Midbrain (tissue), 1 donor: ENCODE measurements at regions not wholly inside any gene's neighbourhood (a gene's known extent, or its start where the extent isn't known, plus 50 kb on each side); places are given as distances from the start of the nearest gene placed in this dataset.
"Not testable (repeated sequence)": the region's sequence is repeated elsewhere in the genome, so short reads cannot be mapped to it uniquely, and the experiment has no call there.

Experiments used
- DNase-seq: peaks from one replicate; lab custom pipeline; 2025; lab: John Stamatoyannopoulos, UW

DNA sequence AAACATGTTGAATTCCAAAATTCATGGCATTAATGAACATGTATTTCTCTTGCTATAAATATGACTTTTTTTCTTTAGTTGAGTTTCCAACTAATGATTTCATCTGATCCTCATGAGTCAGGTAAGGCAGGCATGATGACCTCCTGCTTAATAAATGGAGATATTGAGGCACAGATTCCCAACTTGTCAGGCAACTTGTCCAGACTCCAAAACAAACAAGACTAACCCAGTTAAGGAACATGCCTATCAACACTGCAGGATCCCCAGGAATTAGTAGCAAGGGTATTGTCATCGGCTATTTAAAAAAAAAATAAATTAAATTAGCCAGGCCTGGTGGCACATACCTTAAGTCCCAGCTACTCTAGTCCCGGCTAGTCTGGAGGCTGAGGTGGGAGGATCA, 121.3 kb upstream of the SALL4 start:
- no peak for DNase-seq

DNA sequence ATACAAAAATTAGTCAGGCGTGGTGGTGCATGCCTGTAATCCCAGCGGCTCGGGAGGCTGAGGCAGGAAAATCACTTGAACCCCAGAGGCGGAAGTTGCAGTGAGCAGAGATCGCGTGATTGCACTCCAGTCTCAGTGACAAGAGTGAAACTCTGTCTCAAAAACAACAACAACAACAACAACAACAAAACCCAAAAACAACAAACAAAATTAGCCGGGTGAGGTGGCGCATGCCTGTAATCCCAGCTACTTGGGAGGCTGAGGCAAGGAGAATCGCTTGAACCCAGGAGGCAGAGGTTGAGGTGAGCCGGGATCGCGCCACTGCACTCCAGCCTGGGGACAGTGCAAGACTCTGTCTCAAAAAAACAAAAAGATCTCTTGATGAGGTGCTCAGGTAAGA, 120.5 kb upstream of the SALL4 start:
- not testable (repeated sequence) for DNase-seq

DNA sequence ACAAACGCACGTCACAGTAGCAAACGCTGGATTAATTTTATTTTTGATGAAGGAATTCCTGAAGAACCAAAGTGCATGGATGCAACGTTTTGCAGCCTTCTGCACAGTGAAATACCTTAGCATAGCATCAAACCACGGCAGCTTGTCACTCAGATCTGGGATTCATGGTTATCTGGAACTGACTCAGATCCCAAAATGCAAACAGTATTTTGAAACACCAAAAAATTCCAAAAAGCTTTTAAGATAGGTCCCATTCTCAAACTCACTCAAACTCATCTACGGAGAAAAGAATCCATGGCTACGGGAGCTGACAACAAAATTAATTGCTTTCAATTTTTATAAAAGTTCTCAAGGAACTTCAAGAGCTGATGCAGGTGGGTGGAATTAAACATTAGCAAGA, 116.2 kb upstream of the SALL4 start:
- DNase-seq: no peak

DNA sequence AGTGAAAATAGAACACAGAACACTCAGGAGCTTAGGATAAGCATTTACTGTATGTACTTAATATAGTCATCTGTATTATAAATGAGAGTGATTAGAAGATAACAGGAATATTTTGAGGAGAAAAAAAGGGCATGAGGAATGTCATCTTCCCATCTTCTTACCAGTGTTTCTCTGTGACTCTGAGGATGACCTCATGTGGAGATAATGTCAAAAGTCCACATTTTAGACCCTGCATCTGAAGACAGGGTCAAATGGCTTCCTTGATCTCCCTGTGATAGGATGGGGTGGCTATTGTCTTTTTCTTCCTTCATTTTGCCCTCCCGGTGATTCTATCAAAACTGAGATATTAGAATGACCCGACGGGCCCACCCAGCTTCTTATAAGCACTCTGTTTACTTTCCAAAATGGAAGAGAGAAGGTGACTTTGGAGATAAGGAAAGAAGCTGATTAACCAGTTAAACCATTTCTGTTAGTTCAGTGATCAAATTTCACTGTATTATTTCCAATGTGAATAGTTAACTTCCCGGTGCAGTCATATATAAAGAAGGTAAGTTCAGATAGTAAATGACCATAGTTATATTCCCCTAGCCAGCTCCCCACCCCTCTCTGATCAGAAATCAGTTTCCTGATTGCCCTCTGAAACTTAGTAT, 115.7 kb upstream of the SALL4 start:
- no peak for DNase-seq

DNA sequence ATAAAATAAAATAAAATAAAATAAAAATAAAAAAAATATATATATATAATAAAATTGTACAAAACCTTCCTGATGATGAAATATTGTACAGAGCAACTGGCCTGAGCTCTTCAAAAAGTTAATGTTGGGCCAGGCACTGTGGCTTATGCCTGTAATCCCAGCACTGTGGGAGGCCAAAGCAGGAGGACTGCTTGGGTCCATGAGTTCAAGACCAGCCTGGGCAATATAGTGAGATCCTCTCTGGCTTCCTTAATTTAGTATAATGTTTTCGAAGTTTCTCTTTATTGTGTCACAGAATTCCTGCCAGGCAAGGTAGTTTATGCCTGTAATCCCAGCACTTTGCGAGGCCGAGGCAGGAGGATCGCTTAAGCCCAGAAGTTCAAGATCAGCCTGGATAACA, 113.9 kb upstream of the SALL4 start:
- DNase-seq: no peak

- no peak for DNase-seq
Observed at GRCh38 chr20:51914758-51915157, 112.4 kb upstream of the SALL4 start.

GRCh38 chr20:51910321-51911050, 108.2 kb upstream of the SALL4 start:
- no peak for DNase-seq

GRCh38 chr20:51906679-51907078, 104.4 kb upstream of the SALL4 start:
- no peak for DNase-seq

DNA sequence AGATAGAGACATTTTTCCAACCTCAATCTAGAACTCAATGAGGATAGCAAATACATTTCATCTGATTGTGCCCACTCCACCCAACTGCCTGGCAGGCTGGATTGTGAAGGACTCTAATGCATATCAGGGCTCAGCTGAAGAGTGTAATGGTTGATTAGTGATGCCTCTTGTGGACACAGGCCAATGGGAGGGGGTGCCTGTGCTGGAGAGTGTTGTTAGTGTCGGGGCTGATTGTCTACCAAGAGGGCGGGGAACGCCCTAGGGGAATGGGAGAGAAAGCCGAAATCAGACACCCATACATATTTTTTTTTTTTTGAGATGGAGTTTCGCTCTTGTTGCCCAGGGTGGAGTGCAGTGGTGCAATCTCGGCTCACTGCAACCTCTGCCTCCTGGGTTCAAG, 103.7 kb upstream of the SALL4 start:
- no peak for DNase-seq

GRCh38 chr20:51902933-51903332, 100.6 kb upstream of the SALL4 start:
- DNase-seq: no peak

DNA sequence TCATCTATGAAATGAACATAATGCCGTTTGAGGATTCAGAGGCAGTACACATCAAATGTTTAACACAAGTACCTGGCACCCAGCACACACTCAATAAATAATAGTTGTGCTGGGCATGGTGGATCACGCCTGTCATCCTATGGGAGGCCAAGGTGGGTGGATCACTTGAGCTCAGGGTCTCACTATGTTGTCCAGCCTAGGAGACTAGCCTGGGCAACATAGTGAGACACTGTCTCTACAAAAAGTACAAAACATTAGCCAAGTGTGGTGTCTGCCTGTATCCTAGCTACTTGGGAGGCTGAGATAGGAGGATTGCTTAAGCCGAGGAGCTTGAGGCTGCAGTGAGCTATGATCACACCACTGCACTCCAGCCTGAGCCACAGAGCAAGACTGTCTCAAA, 98.1 kb upstream of the SALL4 start:
- no peak for DNase-seq

- DNase-seq: no peak
Observed at GRCh38 chr20:51899674-51900073, 97.4 kb upstream of the SALL4 start.

DNA sequence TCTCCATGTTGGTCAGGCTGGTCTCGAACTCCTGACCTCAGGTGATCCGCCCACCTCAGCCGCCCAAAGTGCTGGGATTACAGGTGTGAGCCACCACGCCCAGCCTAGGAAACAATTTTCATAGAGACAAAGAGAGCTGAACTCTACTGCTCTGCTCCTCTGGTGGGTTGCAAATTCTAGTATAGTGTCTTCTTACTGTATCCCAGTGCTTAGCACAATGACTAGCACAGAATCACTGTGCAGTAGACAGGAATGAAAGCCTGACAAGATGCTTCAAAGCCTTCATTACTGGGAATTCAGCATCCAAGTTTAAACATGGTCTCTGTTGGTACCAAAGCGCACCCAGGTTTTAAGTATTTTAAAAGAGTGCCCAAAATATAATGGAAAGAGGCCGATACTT, 96.5 kb upstream of the SALL4 start:
- DNase-seq: no peak

- no peak for DNase-seq
Observed at GRCh38 chr20:51894619-51895018, 92.3 kb upstream of the SALL4 start.

DNA sequence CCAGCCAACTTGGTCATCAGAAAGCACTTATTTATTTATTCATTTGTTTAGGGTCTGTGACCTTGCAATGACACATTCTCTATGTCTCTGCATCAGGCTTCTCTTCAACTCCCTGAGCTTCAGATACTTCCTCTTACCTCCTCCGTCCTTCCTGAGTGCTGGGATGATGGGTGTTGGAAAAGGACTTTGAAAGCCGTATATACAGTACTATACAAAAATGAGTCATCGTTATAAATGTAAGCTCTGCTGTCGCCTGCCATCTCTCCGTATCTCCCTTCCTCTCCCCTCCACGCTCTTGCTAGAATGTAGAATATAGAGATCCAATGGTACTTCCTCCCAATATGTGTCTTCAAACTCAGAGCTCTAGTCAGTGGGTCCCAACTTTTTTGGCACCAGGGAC, 91.9 kb upstream of the SALL4 start:
- DNase-seq: no peak

DNA sequence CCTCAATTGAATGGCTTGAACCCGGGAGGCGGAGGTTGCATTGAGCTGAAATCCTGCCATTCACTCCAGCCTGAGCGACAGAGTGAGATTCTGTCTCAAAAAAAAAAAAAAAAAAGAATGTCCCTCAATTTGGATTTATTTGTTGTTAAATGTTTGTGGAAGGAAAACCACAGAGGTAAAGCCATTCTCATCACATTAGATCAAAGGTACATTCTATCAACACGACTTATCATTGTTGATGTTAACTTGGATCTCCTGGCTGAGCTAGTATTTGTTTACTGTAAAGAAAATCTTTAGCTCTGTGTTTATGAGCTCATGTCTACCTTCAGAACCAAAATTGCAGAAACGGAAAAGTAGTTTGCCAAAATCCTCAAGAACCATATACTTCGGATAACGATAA, 91.4 kb upstream of the SALL4 start:
- DNase-seq: no peak

DNA sequence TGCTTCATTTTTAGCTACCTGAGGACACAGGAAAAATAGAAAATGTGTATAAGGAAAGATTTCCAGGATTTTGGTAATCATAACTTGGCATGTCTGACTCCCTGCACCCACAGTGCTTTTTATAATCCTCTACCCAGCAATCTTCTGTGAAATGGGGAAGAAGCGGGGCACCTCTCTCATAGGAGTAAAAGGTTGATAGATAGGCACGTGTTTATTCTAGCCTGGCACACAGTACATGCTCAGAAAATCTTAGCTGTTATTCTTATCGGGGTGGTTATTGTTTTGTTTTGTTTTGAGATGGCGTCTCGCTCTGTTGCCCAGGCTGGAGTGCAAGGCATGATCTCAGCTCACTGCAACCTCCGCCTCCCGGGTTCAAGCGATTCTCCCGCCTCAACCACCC, 87.7 kb upstream of the SALL4 start:
- DNase-seq: no peak

DNA sequence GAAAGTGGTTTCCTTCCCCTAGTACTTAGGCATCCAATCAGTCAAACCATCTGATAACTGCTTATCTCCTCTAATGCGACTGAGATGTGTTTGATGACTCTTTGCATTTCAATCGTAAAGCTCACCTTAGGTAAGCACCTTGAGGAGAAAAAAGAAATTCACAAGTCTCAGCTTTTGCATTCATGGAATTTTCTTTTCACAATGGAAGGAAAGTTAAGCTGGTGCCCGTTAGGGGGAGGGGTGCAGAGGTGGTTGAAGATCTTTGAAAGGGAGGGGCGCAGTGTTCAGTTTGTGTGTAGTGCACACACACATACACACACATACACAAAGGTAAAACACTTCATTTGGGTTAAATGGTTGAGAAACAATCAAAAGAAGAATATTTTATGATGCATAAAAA, 87.1 kb upstream of the SALL4 start:
- DNase-seq: no peak

DNA sequence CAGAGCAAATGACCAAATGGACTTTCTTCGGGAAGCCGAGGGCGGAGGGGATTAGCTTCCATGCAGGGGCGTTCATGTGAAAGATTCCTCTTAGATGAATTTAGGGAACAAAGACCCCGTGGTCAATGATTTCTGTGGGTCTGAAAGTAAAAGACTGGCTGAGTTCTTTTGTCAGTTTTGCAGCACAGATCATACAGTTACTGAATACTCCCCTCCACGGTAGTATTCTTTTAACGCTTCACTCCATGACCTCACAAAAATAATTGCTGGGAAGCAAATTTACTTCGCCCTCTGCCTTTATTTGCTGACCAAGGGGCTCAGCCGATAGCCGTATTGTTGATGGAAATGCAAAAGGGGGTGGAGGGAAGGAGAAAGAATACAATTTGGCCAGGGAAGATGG, 86.0 kb upstream of the SALL4 start:
- no peak for DNase-seq

DNA sequence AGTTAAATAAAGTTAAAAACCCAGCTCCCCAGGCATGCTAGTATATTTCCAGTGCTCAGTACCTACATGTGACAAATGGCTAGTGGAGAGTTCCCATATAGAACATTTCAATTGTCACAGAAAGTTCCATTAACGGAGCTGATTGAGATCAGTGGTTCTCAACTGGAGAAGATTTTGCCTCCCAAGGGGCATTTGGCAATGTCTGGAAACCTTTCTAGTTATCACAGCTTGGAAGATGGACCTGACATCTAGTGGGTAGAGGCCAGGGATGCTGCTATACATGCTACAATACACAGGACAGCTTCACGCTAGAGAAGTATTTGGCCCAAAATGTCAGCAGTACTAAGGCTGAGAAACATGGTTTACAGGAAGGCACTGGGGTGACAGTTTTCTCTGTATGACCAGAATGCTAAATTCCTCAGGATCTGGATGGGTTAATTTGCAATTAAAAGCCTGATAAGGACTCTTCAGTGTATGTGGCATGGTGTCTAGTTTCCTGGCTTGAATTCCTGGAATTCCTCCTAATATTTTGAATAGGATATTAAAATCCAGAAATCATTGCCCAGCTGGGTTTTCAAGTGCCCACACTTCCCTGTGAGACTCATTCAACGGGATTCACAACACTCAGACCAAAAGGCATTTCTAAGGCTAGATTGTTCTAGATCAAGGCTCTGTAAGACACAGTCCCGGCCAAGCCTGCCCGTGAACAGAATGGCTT, 84.7 kb upstream of the SALL4 start:
- DNase-seq: no peak

DNA sequence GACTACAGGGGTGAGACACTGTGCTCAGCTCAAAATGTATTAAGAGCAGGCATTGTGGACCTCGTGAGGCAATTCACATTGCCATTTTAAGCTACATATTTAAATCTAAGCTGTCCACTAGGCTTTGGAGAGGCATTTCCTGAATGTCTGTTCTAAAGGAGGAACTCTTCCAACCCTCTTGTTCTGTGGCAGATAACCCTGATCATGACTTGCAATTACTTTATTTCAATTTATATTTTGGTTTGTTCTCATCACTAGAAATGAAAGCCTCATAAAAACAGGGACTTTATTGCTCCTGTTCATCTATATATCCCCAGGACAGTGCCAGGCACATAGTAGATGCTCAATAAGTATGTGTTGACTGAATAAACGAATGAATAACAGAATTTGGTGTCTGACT, 84.0 kb upstream of the SALL4 start:
- no peak for DNase-seq

GRCh38 chr20:51884561-51884960, 82.2 kb upstream of the SALL4 start:
- no peak for DNase-seq

- no peak for DNase-seq
Observed at GRCh38 chr20:51880188-51880587, 77.9 kb upstream of the SALL4 start.
